ENCODE measurements at regions not wholly inside any gene's neighbourhood (a gene's known extent, or its start where the extent isn't known, plus 50 kb on each side); places are given as distances from the start of the nearest gene placed in this dataset.
A peak's percentile ranks its signal among the peaks of the same experiment; 100 is the strongest.

DNA sequence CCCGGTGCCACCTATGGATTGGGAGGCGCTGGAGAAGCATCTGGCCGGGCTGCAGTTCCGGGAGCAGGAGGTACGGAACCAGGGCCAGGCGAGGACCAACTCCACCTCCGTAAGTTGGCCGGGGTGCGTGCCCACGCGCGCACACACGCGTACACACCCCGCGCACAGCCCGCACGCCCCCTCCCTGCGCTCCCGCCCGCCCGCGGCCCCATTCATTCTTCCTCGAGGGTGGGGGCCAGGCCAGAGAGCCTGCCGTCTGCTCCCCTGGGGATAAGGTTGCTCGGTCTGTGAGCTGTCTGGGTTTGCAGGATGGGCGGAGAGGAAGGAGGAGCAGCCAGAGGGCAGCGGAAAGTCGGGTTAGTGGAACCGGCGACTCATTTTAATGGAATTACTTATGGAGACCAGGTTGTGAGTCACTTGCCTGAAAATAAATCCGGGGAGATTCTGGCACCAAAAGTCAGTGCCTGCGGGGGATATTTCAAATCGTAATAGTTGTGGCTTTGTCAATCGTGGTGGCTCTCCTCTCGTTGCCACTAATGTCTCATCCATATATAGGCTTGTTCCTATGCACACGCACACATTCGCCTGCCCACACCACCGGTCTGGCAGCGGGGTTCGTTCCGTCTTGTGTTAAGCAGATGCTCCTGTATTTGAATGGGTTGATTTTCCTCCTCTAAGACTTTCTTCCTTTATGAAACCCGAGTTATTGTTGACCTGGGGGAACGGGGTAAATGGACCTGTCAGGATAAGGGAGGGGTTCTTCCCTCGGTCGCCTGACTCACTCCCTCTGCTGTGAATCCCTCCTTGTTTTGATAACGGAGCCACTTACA is 223.4 kb upstream of the IL12A start:
- H3K27ac ChIP-seq = no peak overlapping the region

DNA sequence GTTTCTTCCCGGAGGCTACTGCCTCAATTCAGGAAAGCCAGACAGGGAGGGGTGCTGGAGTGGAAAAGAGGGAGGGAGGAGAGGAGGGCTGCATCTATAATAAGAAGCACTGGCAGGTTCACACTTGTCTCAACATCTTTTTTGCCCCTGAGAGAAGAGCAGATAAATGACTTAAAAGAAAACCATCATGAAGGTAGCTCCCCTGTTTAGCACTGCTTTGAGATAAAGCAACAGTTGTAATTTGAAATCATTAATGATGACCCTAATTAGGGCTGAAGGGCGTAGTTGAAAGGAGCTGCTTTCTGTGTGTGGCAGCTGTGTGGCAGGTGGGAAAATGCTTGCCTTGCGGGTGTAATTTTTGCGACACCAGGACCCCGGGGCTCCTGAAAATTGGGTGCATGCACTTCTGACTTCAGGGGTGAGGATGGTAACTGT is 222.8 kb upstream of the IL12A start:
- no peak overlapping the region for H3K27ac ChIP-seq
- peaks cover 70% of the 10 kb centered on the region for H3K27me3 ChIP-seq
- no peak overlapping the region for H3K4me3 ChIP-seq (ENCODE audit: low read depth in 1 of 2, low read length in 1 of 2)
- H3K4me1 ChIP-seq (ENCODE audit: control insufficient read depth in 1 of 2, insufficient read depth in 1 of 2, low read depth in 1 of 2, low read length in 1 of 2) = peaks cover 16 to 31% of the 10 kb centered on the region in 2 experiments
- H3K9me3 ChIP-seq = no peaks in the 10 kb centered on the region
- no peaks in the 10 kb centered on the region for H3K36me3 ChIP-seq
- TF ChIP-seq, protein P1, sequence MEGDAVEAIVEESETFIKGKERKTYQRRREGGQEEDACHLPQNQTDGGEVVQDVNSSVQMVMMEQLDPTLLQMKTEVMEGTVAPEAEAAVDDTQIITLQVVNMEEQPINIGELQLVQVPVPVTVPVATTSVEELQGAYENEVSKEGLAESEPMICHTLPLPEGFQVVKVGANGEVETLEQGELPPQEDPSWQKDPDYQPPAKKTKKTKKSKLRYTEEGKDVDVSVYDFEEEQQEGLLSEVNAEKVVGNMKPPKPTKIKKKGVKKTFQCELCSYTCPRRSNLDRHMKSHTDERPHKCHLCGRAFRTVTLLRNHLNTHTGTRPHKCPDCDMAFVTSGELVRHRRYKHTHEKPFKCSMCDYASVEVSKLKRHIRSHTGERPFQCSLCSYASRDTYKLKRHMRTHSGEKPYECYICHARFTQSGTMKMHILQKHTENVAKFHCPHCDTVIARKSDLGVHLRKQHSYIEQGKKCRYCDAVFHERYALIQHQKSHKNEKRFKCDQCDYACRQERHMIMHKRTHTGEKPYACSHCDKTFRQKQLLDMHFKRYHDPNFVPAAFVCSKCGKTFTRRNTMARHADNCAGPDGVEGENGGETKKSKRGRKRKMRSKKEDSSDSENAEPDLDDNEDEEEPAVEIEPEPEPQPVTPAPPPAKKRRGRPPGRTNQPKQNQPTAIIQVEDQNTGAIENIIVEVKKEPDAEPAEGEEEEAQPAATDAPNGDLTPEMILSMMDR (IDR thresholded peaks at IDR 0.05) = no peak

More for the DNA sequence above, 223.4 kb upstream of the IL12A start:
- no peaks in the 10 kb centered on the region for H3K9me3 ChIP-seq
- TF ChIP-seq, protein P1 (IDR thresholded peaks at IDR 0.05) = no peak
- H3K4me1 ChIP-seq (ENCODE audit: control insufficient read depth in 1 of 2, insufficient read depth in 1 of 2, low read depth in 1 of 2, low read length in 1 of 2) = peaks cover 16 to 31% of the 10 kb centered on the region in 2 experiments
- H3K36me3 ChIP-seq = no peaks in the 10 kb centered on the region
- H3K27me3 ChIP-seq = peaks cover 77% of the 10 kb centered on the region
- H3K4me3 ChIP-seq (ENCODE audit: low read depth in 1 of 2, low read length in 1 of 2) = peak overlapping the region in 1 of 2 experiments; percentile 63

DNA sequence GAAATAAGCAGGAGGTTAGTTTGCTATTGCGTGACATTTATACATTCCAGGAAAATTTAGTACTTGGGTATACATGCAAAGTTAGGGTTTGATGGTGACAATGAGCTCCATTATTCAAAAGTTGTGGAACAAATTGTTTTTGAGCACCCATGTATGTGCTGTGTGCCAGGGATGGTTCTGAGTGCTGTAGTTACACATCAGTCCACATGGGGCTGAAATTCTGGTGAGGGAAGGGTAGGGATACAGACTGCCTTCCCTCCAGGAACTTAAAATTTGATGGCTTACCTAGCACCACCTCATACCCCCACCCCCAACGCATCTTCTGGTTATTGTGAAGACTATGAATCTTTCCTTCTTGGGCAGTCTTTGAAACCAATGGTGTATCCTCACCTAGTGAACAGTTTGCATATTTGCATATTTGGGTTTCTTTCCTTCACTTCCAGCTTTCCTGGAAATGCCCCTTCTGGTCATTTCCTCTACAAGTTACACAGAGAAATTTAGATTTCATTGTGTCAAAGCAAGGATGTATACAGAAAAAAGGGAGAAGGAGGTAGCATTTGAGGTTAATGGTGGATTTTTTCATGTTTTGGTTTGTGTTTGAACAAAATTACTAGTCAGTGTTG is 222.0 kb upstream of the IL12A start:
- H3K4me1 ChIP-seq (ENCODE audit: control insufficient read depth in 1 of 2, insufficient read depth in 1 of 2, low read depth in 1 of 2, low read length in 1 of 2) = peaks cover 16 to 31% of the 10 kb centered on the region in 2 experiments

DNA sequence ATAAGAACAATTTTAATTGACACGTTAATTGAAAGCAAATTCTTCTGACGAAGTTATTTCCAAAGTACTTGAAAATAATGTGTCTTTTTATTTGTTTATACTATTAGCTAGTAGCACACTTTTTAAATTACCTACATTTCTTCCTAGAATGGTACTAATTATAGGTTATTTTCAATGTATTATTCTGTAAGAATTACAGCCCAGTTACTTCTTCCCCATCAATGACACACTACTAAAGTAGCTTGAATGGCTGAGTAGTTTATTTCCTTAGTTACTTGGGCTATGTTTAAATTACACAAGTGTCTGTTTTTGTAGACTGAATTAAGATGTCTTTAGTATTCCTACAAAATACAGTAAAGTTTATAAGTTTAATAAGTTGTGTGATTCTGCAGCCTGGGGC is 217.6 kb upstream of the IL12A start:
- Histone ChIP-seq H3K4me1 (ENCODE audit: control insufficient read depth in 1 of 2, insufficient read depth in 1 of 2, low read depth in 1 of 2, low read length in 1 of 2) (no peaks in the 10 kb centered on the region), H3K36me3 (no peaks in the 10 kb centered on the region), H3K27ac (no peak overlapping the region), H3K4me3 (ENCODE audit: low read depth in 1 of 2, low read length in 1 of 2) (no peak overlapping the region), H3K27me3 (peaks cover 19% of the 10 kb centered on the region), H3K9me3 (no peaks in the 10 kb centered on the region)
- TF ChIP-seq, protein P1 (IDR thresholded peaks at IDR 0.05) = no peak

More for the DNA sequence above, 222.0 kb upstream of the IL12A start:
- Histone ChIP-seq H3K4me3 (ENCODE audit: low read depth in 1 of 2, low read length in 1 of 2) (no peak overlapping the region), H3K27ac (no peak overlapping the region), H3K27me3 (peaks cover 63% of the 10 kb centered on the region), H3K9me3 (no peaks in the 10 kb centered on the region), H3K36me3 (no peaks in the 10 kb centered on the region)
- TF ChIP-seq, protein P1 (IDR thresholded peaks at IDR 0.05) = no peak

DNA sequence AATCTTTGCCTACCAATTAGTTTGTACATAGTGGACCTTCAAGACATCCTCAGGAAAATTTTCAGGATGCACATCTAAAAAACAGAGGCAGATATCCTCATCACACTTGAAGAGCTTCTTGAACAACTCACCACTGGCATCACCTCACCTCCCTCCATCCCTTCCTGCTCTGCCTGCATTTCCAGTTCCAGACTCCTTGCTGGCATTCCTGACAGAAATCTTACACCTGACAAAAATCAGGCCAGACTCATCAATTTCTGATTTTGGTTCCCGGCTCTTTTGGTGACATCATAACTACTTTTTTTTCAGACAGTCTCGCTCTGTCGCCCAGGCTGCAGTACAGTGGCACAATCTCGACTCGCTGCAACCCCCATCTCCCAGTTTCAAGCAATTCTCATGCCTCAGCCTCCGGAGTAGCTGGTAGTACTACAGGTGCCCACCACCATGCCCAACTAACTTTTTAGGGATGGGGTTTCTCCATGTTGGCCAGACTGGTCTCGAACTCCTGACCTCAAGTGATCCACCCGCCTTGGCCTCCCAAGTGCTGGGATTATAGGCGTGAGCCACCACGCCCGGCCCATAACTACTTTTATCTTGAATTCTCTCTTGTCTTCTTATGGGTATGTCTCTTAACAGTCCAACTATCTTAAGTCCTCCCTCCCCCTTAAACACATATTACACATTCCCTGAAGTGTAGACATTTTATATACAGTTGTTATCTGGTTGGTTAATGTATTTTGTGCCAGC is 216.6 kb upstream of the IL12A start:
- TF ChIP-seq, protein P1 (IDR thresholded peaks at IDR 0.05) = no peak
- no peaks in the 10 kb centered on the region for H3K4me1 ChIP-seq (ENCODE audit: control insufficient read depth in 1 of 2, insufficient read depth in 1 of 2, low read depth in 1 of 2, low read length in 1 of 2)
- H3K27ac ChIP-seq = no peak overlapping the region
- no peak overlapping the region for H3K4me3 ChIP-seq (ENCODE audit: low read depth in 1 of 2, low read length in 1 of 2)
- H3K27me3 ChIP-seq = peaks cover 9% of the 10 kb centered on the region
- H3K9me3 ChIP-seq = no peaks in the 10 kb centered on the region
- no peaks in the 10 kb centered on the region for H3K36me3 ChIP-seq

Data from neutrophil (primary cell).